Upper lobe of right lung (tissue), 1 donor: ENCODE measurements at regions not wholly inside any gene's neighbourhood (a gene's known extent, or its start where the extent isn't known, plus 50 kb on each side); places are given as distances from the start of the nearest gene placed in this dataset.
"Not testable (repeated sequence)": the region's sequence is repeated elsewhere in the genome, so short reads cannot be mapped to it uniquely, and the experiment has no call there.

ENCODE experiments used
- ATAC-seq: fragments of 200-7000 bp; cut with Tn5 transposase; one replicate; pipeline ENCODE4 v1.9.1; 2020; ENCODE audit warnings: mild to moderate bottlenecking, moderate library complexity
- DNase-seq: peaks from one replicate; pipeline ENCODE4 v3.0.0-alpha.2; 2020
- H3K27ac ChIP-seq: fragments of 200-600 bp; one replicate; pipeline ENCODE4 v1.8.0; 2022
- H3K27me3 ChIP-seq: fragments of 200-600 bp; one replicate; pipeline ENCODE4 v1.8.0; 2022; ENCODE audit warnings: mild to moderate bottlenecking
- H3K36me3 ChIP-seq: fragments of 200-600 bp; one replicate; pipeline ENCODE4 v1.8.0; 2022
- H3K4me1 ChIP-seq: fragments of 200-600 bp; one replicate; pipeline ENCODE4 v1.8.0; 2022
- H3K4me3 ChIP-seq: fragments of 200-600 bp; one replicate; pipeline ENCODE4 v1.8.0; 2022; ENCODE audit warnings: mild to moderate bottlenecking
- H3K9me3 ChIP-seq: fragments of 200-600 bp; one replicate; pipeline ENCODE4 v1.8.0; 2022
- CTCF ChIP-seq: fragments of 200-600 bp; IDR thresholded peaks from one replicate; pipeline ENCODE4 v1.8.0; 2022; ENCODE audit warnings: antibody characterized with exemption
- intact Hi-C: fragments of 100-400 bp; cut with DNase I; formaldehyde crosslinking; loops from one replicate; pipeline ENCODE4 v1.11.0; 2022
- donor health status: DM: no; HTN: yes; CAD: no; lungs with severe emphysema.

GRCh38 chr3:178202194-178202593 is 334.0 kb upstream of the KCNMB2 start:
- TF ChIP-seq CTCF: no peak

GRCh38 chr3:178203165-178203564 is 333.1 kb upstream of the KCNMB2 start:
- H3K9me3 ChIP-seq: no peaks in the 10 kb centered on the region
- TF ChIP-seq CTCF: no peak
- intact Hi-C loops: no loop called here
- H3K27ac ChIP-seq: no peak overlapping the region
- no peaks in the 10 kb centered on the region for H3K27me3 ChIP-seq
- no peak overlapping the region for H3K4me3 ChIP-seq
- ATAC-seq (no peak), DNase-seq (no peak)
- no peaks in the 10 kb centered on the region for H3K36me3 ChIP-seq
- no peaks in the 10 kb centered on the region for H3K4me1 ChIP-seq

More at GRCh38 chr3:178202194-178202593, 334.0 kb upstream of the KCNMB2 start:
- DNase-seq (no peak), ATAC-seq (no peak)
- Histone ChIP-seq H3K27me3 (no peaks in the 10 kb centered on the region), H3K4me1 (no peaks in the 10 kb centered on the region), H3K36me3 (no peaks in the 10 kb centered on the region), H3K27ac (no peak overlapping the region), H3K4me3 (no peak overlapping the region), H3K9me3 (no peaks in the 10 kb centered on the region)
- intact Hi-C loops: no loop called here

GRCh38 chr3:178203650-178204049 is 332.6 kb upstream of the KCNMB2 start:
- intact Hi-C loops: no loop called here
- no peak overlapping the region for H3K4me3 ChIP-seq
- DNase-seq: no peak
- no peak overlapping the region for H3K27ac ChIP-seq
- no peaks in the 10 kb centered on the region for H3K9me3 ChIP-seq
- H3K4me1 ChIP-seq: no peaks in the 10 kb centered on the region
- TF ChIP-seq CTCF: no peak
- no peaks in the 10 kb centered on the region for H3K27me3 ChIP-seq
- no peaks in the 10 kb centered on the region for H3K36me3 ChIP-seq
- ATAC-seq: no peak

- ATAC-seq: no peak
- TF ChIP-seq CTCF: no peak
- H3K36me3 ChIP-seq: no peaks in the 10 kb centered on the region
- no peak overlapping the region for H3K4me3 ChIP-seq
- H3K4me1 ChIP-seq: no peaks in the 10 kb centered on the region
- no peaks in the 10 kb centered on the region for H3K9me3 ChIP-seq
- no peak overlapping the region for H3K27ac ChIP-seq
- no peak for DNase-seq
- intact Hi-C loops: no loop called here
- no peaks in the 10 kb centered on the region for H3K27me3 ChIP-seq
Measured at GRCh38 chr3:178205740-178206139, 330.5 kb upstream of the KCNMB2 start.

GRCh38 chr3:178206521-178206920 is 329.7 kb upstream of the KCNMB2 start:
- no peaks in the 10 kb centered on the region for H3K4me1 ChIP-seq
- no peaks in the 10 kb centered on the region for H3K9me3 ChIP-seq
- TF ChIP-seq CTCF: no peak
- ATAC-seq: no peak
- no peaks in the 10 kb centered on the region for H3K27me3 ChIP-seq
- intact Hi-C loops: no loop called here
- no peaks in the 10 kb centered on the region for H3K36me3 ChIP-seq
- no peak overlapping the region for H3K4me3 ChIP-seq
- no peak overlapping the region for H3K27ac ChIP-seq
- no peak for DNase-seq

GRCh38 chr3:178207161-178207560 is 329.1 kb upstream of the KCNMB2 start:
- H3K4me1 ChIP-seq, DNase-seq, H3K4me3 ChIP-seq, H3K36me3 ChIP-seq, intact Hi-C loops, ATAC-seq, H3K9me3 ChIP-seq, H3K27ac ChIP-seq, H3K27me3 ChIP-seq: not testable (repeated sequence)

GRCh38 chr3:178207627-178208026 is 328.6 kb upstream of the KCNMB2 start:
- H3K4me3 ChIP-seq, ATAC-seq, H3K4me1 ChIP-seq, H3K27me3 ChIP-seq, H3K9me3 ChIP-seq, H3K27ac ChIP-seq, DNase-seq, intact Hi-C loops, H3K36me3 ChIP-seq: not testable (repeated sequence)

GRCh38 chr3:178209116-178209515 is 327.1 kb upstream of the KCNMB2 start:
- H3K36me3 ChIP-seq, H3K4me1 ChIP-seq, DNase-seq, H3K27me3 ChIP-seq, H3K9me3 ChIP-seq, H3K4me3 ChIP-seq, H3K27ac ChIP-seq, ATAC-seq, intact Hi-C loops: not testable (repeated sequence)

GRCh38 chr3:178209618-178210017 is 326.6 kb upstream of the KCNMB2 start:
- H3K4me1 ChIP-seq, H3K36me3 ChIP-seq, intact Hi-C loops, H3K9me3 ChIP-seq, DNase-seq, H3K27ac ChIP-seq, ATAC-seq, H3K4me3 ChIP-seq, H3K27me3 ChIP-seq: not testable (repeated sequence)

- H3K9me3 ChIP-seq, H3K27me3 ChIP-seq, intact Hi-C loops, H3K4me1 ChIP-seq, H3K4me3 ChIP-seq, H3K36me3 ChIP-seq, H3K27ac ChIP-seq, DNase-seq, ATAC-seq: not testable (repeated sequence)
Measured at GRCh38 chr3:178211086-178211485, 325.1 kb upstream of the KCNMB2 start.
